GOT3 (cell line): ENCODE measurements at regions not wholly inside any gene's neighbourhood (a gene's known extent, or its start where the extent isn't known, plus 50 kb on each side); places are given as distances from the start of the nearest gene placed in this dataset.
"Not testable (repeated sequence)": the region's sequence is repeated elsewhere in the genome, so short reads cannot be mapped to it uniquely, and the experiment has no call there.

Source experiments
- DNase-seq: peaks from one replicate; lab custom pipeline; 2025; ENCODE audit warnings: mixed read lengths; lab: John Stamatoyannopoulos, UW

DNA sequence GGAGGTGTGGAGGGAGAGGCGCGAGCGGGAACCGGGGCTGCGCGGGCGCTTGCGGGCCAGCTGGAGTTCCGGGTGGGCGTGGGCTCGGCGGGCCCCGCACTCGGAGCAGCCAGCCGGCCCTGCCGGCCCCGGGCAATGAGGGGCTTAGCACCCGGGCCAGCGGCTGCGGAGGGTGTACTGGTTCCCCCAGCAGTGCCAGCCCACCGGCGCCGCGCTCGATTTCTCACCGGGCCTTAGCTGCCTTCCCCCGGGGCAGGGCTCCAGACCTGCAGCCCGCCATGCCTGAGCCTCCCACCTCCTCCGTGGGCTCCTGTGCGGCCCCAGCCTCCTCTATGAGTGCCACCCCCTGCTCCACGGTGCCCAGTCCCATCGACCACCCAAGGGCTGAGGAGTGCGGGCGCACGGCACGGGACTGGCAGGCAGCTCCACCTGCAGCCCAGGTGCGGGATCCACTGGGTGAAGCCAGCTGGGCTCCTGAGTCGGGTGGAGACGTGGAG, 141.4 kb downstream of the SPRY1 start:
- not testable (repeated sequence) for DNase-seq

DNA sequence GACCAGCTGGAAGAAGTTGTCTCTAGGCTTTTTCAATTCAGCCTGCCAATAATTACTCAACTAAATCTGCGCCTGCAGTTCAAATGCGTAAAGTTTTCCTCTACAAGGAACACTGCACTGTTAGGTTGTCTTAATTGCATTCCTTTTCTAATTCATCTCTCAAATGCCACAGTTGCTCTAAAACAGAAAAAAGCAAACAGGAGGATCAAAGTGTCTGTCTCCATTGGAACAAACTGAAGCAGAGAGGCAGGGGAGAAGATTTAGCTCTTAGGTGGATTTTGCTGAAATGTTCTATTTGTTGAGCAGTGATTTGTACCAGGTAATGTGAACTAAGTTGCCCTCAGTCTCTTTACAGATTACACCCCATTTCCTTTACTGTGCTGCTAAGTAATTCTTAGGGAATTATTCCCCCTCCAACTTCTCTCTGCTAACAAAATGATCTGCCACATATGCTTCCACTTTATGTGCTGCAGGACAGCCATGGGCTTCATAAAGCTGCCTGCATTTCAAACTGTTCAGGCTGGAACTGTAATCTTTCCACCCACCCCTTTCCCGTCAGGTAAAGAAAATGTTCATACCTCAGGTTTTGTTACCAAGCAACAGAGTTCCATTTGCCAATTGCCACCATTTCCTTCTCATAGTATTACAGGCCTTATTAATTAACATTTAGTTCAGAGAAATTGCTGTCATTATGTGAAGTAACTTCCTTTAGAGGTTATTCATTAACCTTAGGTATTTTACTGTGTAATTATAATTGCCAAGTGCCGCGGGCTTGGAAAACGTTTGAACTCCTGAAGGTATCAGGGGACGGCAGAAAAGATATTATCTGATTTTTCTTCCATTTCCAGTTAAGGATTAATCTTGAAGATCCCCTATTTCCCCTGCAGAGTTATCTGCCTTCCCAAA, 149.3 kb downstream of the SPRY1 start:
- DNase-seq, result no peak

DNA sequence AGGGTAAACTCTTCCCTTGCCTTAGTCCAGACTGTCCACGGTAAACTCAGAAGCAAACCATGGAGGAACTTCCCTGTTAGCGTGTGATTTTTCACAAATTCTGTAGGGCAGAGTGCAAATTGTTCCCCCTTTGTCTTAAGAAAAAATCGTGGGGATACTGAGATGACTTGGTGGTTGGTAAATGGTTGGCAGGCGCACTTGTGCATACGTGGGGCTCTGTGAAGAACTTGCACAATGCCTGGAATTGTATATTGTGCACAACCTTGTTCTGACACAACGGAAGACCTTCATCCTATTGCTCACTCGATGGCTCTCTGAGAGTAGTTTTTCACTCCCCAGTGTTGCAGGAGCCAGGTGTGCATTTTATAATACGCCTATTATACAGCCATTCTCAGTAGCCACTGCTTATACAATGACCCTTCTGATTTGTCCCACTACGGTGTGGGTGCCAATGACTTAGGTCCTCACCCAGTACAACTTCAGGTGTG, 150.0 kb downstream of the SPRY1 start:
- no peak for DNase-seq

DNA sequence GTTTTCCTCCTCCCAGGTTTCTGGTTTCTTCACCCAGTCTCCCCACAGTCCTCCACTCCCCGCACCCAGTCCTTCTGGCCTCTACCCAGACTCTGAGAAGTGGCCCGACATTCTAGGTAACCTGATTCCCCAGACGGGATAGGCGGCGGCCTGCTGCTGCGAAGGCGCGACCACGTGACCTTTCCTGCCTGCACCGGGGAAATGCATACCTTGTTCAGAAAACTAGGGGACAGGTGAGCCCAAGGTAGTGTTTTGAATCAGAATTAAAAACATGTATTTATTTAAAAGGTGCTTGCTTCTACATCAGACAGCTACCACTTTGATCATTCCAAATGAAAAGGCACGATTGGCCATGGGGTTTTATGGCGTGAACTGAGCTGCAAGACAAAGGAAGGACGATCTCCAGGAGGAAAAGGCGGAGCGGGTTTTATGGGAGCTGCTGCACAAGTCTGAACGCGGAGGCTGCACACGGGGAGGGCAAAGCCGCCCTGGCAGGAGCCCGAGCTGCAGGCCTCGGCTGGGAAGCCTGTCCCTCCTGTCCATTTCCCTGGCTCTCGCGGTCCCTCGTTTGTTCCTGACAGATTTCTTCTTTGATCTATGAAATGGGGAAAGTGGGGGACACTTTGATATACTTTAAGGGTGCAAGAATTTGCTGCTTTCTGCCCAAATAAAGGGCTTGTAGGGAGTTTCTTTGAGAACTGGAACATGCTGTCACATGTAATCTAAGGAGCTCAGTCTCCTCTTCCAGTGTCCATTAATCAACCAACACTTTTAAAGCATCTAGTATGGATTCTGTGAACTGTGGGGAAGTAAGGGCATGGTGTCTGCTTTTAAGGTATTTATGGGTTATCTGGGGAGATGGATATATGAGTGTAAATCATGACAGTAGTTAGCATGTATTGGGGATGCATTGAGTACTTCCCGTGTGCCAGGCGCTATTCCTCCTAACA, 150.9 kb downstream of the SPRY1 start:
- no peak for DNase-seq

DNA sequence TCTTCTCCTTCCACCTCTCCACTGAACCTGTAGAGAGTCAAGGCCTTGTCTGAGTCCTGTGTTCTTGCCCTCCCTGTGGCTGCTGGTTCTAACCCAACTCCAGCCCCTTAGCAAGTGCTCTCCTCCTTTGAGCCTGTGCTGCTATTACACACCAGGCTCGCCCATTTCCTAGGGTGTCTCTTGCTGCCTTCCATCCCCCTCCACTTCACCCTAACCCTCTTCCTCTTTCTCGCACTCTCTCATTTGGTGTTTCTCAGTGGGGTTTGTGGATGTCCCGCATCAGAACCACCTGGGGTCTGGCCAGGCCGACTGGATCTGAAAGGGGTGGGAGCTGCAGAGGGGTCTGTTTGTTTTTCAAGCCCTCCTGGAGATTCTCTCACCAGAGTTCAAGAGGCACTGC, 156.7 kb downstream of the SPRY1 start:
- no peak for DNase-seq

DNA sequence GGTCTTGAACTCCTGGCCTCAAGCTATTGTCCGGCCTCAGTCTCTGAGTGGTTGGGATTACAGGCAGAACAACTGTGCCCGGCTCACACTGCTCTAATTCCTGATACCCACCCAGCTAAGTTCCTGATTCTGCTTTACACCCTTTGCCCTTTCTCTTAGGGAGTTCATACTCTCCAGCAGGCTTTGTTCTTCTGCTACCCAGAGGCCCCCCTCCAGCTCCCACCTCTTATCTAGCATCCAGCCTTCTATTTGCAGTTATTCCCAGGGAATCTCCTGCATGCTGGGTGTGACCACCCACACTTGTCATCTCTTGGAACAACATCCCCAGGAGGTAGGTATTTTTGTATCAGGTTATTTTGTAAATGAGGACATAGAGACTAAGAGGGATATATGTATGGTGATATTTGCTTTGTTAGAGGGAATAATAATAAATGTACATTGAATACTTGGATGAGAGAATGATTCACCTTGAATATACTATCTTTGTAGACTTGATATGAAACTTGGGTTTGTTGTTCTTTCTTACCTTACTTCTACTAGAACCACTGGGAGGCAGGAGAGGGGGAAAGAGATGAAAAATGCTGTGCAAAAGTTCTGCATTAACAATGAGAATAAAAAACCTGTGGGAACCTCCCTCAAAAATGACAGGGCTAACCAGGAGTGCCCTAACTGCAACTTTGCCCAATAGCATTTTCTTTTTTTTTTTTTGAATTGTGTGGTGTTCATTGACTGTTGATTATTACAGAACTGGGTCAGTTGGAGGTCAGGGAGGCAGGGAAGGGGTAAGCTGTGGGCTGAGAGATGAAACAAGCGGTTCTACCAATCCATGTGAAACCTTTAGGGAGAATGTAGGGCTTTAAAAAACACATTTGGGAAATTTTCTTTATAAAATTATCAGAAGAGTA, 157.4 kb downstream of the SPRY1 start:
- no peak for DNase-seq

DNA sequence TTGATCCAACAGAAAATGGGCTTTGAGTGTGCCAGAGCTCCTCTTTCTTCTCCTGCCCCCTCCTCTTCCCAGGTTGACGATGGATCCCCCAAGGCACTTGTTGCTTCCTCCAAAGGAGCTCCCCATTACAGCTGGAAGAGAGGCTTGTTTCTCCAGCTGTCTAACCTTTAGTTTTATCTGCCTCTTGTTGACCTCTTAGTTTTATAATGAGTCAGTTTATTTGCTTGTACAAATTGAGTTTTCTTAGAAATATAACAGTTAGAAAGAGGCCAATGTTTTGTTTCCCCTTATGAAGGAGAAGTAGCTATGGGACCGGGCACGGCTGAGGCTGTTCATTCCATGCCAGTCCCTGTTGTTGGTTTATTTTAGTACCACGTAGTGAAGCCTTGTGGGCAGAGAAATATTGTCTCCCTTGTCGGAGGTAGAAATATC, 158.2 kb downstream of the SPRY1 start:
- no peak for DNase-seq

DNA sequence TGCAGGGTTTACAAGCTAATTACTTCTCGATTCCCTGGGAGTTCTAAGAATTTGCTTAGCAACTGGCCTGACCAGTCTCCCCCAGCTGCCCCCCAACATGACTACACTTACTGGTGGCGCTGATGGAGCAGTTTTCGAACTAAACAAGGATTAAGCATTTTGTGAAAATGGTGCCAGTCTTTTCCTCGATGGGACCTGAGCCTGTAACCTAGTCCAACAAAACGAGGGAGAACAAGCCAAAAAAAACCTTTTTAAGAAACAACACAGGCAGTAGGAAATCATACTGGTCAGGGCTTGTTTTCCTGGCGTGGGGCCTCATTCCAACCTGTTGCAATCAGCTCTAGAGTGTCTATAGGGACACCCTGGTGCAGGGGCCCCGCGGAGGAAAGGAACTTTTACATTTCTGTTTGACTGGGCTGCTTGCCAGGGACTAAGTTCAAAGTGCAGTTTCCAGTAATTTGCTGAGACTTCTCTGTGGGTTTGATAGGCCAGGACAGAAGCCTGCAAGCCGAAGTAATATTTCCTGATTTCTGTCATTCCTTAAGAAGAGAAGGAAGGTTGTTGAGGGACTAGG, 158.7 kb downstream of the SPRY1 start:
- DNase-seq, result no peak

DNA sequence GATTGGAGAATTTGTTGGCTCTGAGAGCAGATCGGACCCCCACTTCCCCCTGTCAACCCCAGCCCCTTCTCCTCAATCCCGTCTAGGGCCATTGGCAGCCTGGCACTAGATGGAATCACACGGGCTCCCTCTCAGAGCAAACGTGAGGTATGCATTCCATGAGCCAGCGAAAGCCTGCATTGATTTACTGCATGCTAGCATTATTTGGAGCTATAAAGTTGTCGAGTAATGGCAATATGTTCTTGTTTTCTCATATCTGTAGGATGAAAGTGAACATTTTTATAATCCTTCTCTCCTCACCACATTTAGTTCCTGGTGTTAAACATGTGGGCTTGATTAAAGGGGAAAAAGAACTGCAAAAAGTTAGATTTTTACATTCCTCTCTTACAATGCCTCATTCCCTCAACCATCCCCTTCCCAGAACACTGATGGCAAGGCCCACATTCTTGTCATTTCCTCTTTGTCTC, 159.2 kb downstream of the SPRY1 start:
- no peak for DNase-seq

DNA sequence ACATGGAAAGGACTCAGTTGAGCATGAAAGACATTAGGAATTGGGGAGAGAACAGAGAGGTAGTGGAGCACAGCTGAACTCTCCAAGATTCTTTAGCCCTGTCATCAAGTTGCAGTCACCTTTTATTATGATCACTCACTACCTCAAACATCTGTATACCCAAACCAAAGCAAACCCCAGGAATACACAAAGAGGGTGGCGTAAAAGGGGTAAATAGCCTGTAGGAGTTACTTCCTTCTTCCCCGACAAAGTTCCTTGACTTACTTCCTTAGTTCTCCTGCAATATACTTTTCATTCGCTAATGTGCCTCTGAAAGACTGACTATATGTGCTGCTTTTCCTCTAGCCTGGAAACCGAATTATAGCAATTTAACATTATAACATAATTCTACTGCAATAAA, 159.9 kb downstream of the SPRY1 start:
- no peak for DNase-seq

DNA sequence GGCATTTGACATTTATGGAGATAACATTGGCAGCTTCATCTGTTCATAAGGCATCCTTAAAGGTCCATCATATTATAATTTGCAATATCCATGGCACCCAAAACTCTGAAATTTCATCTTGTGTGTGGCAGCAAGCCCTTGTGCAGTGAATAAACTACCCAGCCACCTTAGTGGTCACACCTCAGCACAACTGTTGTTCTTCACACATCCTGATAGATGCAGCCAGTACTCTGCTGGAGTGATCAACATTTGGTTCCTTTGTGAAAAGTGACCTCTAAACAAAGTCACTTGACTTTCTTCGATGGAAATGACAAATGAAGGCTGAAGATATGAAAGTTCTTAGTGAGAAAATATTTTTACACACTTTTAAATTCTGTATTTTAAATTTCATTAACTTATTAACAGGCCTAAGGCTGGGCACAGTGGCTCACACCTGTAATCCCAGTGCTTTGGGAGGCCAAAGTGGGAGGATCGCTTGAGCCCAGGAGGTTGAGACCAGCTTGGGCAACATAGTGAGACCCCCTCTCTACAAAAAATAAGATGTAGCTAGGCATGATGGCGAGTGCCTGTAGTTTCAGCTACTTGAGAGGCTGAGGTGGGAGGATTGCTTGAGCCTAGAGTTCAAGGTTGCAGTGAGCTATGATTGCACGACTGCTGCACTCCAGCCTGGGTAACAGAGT, 161.4 kb downstream of the SPRY1 start:
- no peak for DNase-seq

DNA sequence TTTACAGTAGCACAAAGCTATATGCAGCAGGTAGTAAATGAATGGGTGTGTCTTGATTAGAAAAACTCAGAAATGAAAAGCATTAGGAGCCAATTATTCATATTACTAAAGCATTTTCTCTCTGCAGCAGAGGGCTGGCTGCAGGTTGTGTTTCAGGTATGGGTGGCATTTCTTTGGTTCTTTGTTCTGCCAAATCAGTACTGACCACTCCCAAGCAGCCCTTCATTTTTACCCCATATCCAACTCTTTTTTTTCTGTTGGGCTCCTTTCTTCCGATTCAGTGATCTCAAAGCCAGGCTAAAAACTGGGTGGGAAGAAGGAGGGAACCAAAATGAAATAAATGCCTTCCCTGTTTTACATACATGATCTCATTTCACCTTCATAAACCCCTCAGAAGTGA, 162.3 kb downstream of the SPRY1 start:
- no peak for DNase-seq

DNA sequence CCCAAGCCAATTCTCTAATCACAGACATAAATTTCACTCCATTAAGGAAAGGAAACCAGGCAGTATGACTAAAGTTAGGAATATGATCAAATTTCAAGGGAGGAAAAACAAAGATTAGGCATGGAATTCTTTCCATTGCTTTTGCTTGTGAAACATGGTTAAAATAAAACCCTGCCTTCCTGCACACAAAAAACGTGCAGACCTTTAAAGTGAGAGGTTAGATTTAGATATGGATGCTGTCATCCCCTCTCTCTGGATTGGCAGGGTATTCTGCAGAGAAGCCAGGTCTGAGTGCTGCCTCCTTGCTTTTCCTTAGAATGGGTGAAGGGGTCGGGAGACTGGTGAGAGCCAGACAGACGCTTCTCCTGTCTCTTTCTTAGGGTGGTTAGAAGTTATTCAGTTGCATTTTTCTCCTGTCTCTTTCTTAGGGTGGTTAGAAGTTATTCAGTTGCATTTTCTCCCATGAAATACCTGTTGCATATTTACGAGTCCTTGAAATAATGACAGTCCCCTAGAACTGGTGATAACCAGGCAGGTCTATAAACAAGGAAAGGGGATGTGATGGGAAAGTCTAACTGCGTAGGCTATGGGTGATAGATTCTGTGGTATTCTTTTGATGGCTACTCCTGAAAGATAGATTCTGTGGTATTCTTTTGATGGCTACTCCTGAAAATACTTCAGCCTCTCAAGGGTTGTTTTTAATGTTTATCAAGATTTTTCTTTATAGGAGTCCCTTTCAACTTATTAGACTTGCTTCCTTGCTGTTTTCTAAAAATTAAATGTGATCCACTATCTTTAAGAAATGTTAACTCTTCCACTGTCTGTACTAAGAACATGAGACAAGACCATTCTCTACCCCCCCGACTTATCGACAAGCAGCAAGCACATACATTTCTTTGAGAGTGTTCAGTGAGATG, 163.6 kb downstream of the SPRY1 start:
- no peak for DNase-seq

DNA sequence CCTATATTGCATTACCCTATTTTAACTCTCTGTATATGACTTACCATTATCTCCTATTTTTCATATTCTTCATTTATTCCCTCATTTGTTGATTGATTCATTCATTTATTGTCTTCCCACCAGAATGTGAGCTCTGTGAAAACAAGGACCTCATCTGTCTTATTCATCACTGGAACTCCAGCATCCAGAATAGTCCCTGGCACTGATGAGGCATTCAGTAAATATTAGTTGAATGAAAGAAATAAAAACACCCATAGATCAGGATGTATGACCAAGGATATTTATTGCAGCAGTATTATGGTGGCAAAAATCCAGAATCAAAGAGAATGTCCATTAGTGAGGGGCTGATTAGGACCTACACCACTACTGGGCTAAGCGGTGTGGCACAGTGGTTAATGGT, 164.9 kb downstream of the SPRY1 start:
- DNase-seq, result no peak

DNA sequence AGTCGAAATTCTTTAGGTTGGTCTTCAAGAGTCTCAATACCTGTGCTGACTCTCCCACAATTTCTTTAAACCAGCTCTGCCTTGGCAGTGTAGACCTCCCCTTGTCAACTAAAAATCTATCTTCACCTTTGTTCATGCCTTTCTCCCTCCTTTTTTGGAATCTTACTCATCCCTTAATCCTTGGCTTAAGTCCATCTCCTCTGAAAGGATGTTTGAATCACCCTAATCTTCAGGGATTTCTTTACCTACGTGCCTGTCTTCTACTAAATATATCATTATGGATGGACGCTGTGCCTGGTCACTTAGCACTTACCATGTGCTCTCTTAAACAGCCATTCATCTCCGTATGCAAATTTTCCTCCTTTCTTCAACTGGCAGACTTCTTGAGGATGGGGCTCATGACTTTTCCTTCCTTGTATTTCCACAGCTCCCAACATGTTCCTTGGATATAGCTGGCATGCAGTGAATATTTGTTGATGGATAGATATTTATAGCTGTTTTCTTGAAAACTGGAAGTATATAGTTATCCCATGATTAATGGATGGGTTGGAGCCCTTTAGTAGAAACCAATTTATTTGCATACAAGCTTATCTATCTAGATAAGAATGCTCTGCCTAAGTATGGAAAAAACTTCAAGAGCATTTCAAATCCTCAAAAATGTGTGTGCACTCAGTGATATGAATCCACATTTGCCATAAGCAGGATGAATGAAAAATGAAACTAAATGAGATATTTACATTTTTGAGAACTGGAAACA, 166.6 kb downstream of the SPRY1 start:
- DNase-seq, result no peak

DNA sequence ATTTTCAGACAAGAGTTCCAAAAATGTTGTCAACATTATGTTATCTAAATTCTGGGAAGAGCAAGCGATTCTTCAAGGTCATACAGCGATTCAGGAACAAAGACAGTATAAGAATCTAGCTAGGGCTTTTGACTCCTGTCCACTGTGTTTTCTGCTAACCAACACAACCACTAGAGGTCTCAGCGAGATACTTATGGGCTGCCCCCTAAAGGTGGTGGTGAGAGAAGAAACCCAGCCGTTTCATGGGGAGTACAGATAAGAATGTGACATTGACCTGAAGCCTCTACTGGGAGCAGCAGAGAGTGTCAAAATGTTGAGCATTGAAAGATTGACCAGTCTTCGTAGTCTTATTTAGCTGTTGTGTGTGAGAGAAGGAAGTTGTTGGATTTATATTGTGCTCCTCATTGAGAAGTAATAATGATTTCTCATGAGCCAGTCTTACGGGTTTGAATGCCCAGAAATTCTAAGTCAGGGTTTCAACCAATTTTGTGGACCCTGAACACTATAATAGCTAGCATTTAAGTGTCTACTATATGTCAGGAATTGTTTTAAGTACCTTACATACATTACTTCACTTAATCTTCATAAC, 168.3 kb downstream of the SPRY1 start:
- no peak for DNase-seq

DNA sequence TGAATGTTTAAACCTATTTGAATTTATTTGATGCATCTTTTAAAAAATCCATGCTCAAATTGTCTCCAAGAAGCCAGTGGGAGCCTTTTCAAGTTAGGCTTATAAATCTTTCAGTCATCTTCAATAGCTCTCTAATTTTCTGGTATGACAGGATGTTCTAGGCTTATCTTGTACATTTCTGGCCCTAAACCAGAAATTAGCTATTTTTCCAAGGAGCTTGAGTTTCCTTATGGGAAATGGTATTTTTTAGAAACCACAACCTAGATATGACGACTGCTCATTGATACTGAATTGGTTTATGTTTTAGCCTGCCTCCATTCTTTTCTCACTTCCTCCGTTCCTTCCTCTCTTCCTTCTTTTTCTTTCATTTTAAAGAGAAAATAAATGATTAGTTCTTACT, 172.3 kb downstream of the SPRY1 start:
- no peak for DNase-seq

DNA sequence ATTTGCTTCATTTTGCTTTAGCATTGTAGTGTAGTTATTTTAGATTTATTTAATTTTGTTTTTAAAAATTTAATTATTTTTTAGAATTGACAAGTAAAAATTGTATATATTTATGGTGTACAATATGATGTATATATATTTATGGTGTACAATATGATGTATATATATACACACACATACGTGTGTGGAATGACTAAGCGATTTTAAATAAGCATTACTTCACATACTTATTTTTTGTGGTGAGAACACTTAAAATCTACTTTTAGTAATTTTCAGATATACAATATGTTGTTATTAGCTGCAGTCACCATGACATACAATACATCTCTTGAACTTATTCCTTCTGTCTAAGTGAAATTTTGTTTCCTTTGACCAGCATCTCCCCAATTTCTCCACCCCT, 172.9 kb downstream of the SPRY1 start:
- no peak for DNase-seq
